Right lung (tissue), 2 donors: ENCODE measurements at regions not wholly inside any gene's neighbourhood (a gene's known extent, or its start where the extent isn't known, plus 50 kb on each side); places are given as distances from the start of the nearest gene placed in this dataset.
"Not testable (repeated sequence)": the region's sequence is repeated elsewhere in the genome, so short reads cannot be mapped to it uniquely, and the experiment has no call there.

Experiments
- DNase-seq, 2 donors: peaks; one replicate each; pipeline ENCODE4 v3.0.0-alpha.2; 2013

GRCh38 chr20:28562510-28562898 lies 2695.0 kb upstream of the DEFB115 start:
- no peak for DNase-seq

- not testable (repeated sequence) for DNase-seq
Measured at GRCh38 chr20:28562899-28563521, 2694.5 kb upstream of the DEFB115 start.

GRCh38 chr20:28564024-28564423 lies 2693.4 kb upstream of the DEFB115 start:
- not testable (repeated sequence) for DNase-seq

GRCh38 chr20:28564688-28565463 lies 2692.6 kb upstream of the DEFB115 start:
- not testable (repeated sequence) for DNase-seq

GRCh38 chr20:28575991-28576390 lies 2681.5 kb upstream of the DEFB115 start:
- not testable (repeated sequence) for DNase-seq

- not testable (repeated sequence) for DNase-seq
Measured at GRCh38 chr20:28591680-28592079, 2665.8 kb upstream of the DEFB115 start.

- DNase-seq, result not testable (repeated sequence)
Measured at GRCh38 chr20:28593383-28593782, 2664.1 kb upstream of the DEFB115 start.

- DNase-seq, result not testable (repeated sequence)
Measured at GRCh38 chr20:28594476-28594875, 2663.0 kb upstream of the DEFB115 start.

GRCh38 chr20:28602006-28602402 lies 2655.5 kb upstream of the DEFB115 start:
- DNase-seq, result not testable (repeated sequence)

GRCh38 chr20:28602403-28603217 lies 2654.9 kb upstream of the DEFB115 start:
- peak; percentile 69 to 70 for DNase-seq

GRCh38 chr20:28603218-28603577 lies 2654.3 kb upstream of the DEFB115 start:
- not testable (repeated sequence) for DNase-seq

GRCh38 chr20:28616354-28616753 lies 2641.1 kb upstream of the DEFB115 start:
- no peak for DNase-seq

- DNase-seq, result not testable (repeated sequence)
Measured at GRCh38 chr20:28619956-28620651, 2637.4 kb upstream of the DEFB115 start.

GRCh38 chr20:28625112-28625511 lies 2632.4 kb upstream of the DEFB115 start:
- DNase-seq, result not testable (repeated sequence)

GRCh38 chr20:28640831-28641230 lies 2616.6 kb upstream of the DEFB115 start:
- DNase-seq, result not testable (repeated sequence)
